Type B pancreatic cell (in vitro differentiated cells): ENCODE measurements at regions not wholly inside any gene's neighbourhood (a gene's known extent, or its start where the extent isn't known, plus 50 kb on each side); places are given as distances from the start of the nearest gene placed in this dataset.

Source experiments
- DNase-seq: peaks from one replicate; pipeline ENCODE4 v3.0.0; 2021; ENCODE audit warnings: mixed read lengths; ENCODE audit not compliant: unreplicated experiment; ENCODE audit errors: extremely low spot score
- H3K27ac Mint-ChIP-seq: 2 replicates; pipeline ENCODE4 v1.8.0; 2021; ENCODE audit warnings: mild to moderate bottlenecking, mixed read lengths
- H3K27me3 Mint-ChIP-seq: 2 replicates; pipeline ENCODE4 v1.8.0; 2021; ENCODE audit warnings: mixed read lengths
- H3K36me3 Mint-ChIP-seq: 2 replicates; pipeline ENCODE4 v1.8.0; 2021; ENCODE audit warnings: mixed read lengths
- H3K4me1 Mint-ChIP-seq: one replicate; pipeline ENCODE4 v1.8.0; 2021; ENCODE audit warnings: mixed read lengths; ENCODE audit not compliant: unreplicated experiment
- H3K4me3 Mint-ChIP-seq: 2 replicates; pipeline ENCODE4 v1.8.0; 2021; ENCODE audit warnings: mild to moderate bottlenecking, mixed read lengths
- H3K9me3 Mint-ChIP-seq: 2 replicates; pipeline ENCODE4 v1.8.0; 2021; ENCODE audit warnings: mixed read lengths
- TF ChIP-seq, protein P1 (sequence below): fragments of 200-600 bp; sonication (generic); conservative IDR thresholded peaks from 2 replicates; pipeline ENCODE4 v1.5.0; 2021; ENCODE audit warnings: antibody characterized with exemption, mild to moderate bottlenecking

DNA sequence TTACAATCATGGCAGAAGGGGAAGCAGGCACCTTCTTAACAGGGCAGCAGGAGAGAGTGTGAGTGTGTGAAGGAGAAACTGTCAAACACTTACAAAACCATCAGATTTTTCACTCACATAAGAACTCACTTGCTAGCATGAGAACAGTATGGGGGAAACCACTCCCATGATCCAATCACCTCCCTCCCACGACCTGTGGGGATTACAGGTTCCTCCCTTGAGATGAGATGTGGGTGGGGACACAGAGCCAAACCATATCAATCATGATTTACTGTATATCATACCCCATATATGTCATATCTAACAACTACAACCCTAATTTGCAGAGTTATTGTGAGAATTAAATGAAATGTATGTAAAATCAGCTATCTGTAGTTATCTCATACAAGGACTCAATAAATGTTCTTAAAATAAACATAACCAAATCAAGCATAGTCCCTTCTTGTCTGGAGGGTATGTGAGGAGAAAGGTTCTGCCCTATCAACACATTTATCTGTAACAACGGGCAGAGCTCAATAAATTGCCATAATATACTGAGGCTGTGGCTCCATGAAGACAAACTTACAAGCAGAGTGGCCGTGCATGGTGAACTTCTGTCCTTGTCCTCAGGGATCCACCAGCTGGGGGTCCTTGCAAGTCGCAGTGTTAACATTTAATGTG is 504.7 kb downstream of the SOX2 start:
- H3K9me3 Mint-ChIP-seq, result no peaks in the 10 kb centered on the region
- TF ChIP-seq, protein P1, sequence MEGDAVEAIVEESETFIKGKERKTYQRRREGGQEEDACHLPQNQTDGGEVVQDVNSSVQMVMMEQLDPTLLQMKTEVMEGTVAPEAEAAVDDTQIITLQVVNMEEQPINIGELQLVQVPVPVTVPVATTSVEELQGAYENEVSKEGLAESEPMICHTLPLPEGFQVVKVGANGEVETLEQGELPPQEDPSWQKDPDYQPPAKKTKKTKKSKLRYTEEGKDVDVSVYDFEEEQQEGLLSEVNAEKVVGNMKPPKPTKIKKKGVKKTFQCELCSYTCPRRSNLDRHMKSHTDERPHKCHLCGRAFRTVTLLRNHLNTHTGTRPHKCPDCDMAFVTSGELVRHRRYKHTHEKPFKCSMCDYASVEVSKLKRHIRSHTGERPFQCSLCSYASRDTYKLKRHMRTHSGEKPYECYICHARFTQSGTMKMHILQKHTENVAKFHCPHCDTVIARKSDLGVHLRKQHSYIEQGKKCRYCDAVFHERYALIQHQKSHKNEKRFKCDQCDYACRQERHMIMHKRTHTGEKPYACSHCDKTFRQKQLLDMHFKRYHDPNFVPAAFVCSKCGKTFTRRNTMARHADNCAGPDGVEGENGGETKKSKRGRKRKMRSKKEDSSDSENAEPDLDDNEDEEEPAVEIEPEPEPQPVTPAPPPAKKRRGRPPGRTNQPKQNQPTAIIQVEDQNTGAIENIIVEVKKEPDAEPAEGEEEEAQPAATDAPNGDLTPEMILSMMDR, result no peak
- no peak for DNase-seq
- no peak overlapping the region for H3K27ac Mint-ChIP-seq
- peaks cover 8% of the 10 kb centered on the region for H3K4me1 Mint-ChIP-seq
- no peak overlapping the region for H3K4me3 Mint-ChIP-seq
- H3K27me3 Mint-ChIP-seq, result no peaks in the 10 kb centered on the region
- no peaks in the 10 kb centered on the region for H3K36me3 Mint-ChIP-seq

DNA sequence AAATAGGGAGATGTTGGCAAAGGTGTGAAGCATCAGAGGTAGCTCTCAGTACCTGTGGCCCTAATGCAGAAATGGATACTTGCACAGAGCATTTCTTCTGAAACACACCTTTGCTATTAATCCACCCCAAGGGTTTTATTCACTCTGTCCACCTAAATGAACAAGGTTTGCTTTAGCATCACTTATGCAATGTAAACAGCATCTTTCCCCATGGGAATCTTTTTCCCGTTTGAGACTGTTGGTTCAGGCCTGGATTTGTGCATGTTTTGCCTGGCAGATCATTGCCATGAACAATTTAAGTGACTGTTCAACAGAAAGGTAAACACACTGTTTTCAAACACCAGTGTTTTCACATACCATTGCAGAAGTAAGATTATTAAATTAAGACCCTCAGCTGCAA is 508.3 kb downstream of the SOX2 start:
- Mint-ChIP-seq H3K36me3 (no peaks in the 10 kb centered on the region), H3K9me3 (peaks cover 9% of the 10 kb centered on the region), H3K4me1 (peaks cover 8% of the 10 kb centered on the region), H3K4me3 (no peak overlapping the region), H3K27me3 (no peaks in the 10 kb centered on the region), H3K27ac (no peak overlapping the region)
- TF ChIP-seq, protein P1, result no peak
- no peak for DNase-seq

DNA sequence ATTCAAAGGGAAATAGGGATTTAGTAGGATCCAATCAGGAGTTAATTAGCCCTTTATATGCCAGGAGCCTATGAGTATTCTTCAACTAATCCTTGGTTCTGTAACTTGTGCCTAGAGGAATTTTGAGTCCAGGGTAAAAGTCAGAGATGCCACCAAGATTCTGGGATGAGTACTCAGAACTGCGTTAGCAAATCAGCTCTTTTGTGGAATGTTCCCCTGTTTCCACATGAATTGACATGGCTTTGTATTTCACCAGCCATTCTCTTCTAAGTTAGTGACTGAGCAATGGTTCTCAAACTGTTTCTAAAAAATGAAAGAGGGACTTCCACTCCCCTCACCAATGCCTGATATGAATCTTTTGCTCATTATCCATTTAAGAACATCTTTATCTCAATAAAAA is 508.7 kb downstream of the SOX2 start:
- peaks cover 2% of the 10 kb centered on the region for H3K36me3 Mint-ChIP-seq
- H3K27me3 Mint-ChIP-seq, result no peaks in the 10 kb centered on the region
- no peak overlapping the region for H3K27ac Mint-ChIP-seq
- TF ChIP-seq, protein P1, result no peak
- H3K4me1 Mint-ChIP-seq, result peaks cover 8% of the 10 kb centered on the region
- DNase-seq, result no peak
- H3K4me3 Mint-ChIP-seq, result no peak overlapping the region
- H3K9me3 Mint-ChIP-seq, result peaks cover 14% of the 10 kb centered on the region

DNA sequence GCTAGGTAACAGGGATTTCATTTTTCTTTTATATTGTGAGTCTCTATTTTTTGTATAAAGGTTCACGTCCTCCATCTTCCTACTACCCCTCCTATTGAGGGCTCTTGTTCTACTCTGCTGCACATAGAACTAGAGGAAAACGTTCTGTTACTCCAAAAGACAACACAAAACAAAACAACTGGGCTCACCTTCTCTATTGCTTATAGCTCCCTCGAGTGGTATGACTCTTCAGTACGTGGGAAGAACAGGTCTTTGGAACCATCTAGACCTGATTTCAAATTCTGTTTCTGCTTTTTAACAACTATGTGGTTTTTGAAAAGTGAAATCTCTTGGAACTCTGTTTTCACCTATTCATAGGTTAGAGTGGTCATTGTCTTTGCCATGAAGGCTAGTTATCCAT is 515.3 kb downstream of the SOX2 start:
- Mint-ChIP-seq H3K27me3 (no peaks in the 10 kb centered on the region), H3K36me3 (peaks cover 8% of the 10 kb centered on the region), H3K4me3 (no peak overlapping the region)

DNA sequence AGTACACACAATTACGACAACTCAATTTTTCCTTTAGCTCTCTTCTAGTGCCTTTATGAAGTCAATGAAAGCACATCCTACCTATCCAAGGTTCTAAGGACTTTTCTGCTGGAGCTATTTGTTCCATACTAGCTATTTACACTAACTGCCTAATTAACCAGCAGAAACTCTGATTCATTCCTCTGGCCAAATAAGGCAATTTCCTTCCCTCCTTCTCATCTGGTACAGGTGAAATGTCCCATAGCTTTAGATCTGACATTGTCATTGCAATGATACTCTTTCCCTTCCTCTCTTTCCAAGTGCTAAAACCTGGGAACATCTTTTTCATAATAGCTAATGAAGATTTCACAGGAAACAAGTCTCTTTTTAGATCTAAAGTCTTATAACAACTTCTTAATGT is 521.7 kb downstream of the SOX2 start:
- Mint-ChIP-seq H3K27me3 (no peaks in the 10 kb centered on the region), H3K9me3 (no peaks in the 10 kb centered on the region)

More for the DNA sequence above, 515.3 kb downstream of the SOX2 start:
- TF ChIP-seq, protein P1, result no peak
- Mint-ChIP-seq H3K27ac (no peak overlapping the region), H3K4me1 (peaks cover 8% of the 10 kb centered on the region), H3K9me3 (peaks cover 15% of the 10 kb centered on the region)
- DNase-seq, result no peak

More for the DNA sequence above, 521.7 kb downstream of the SOX2 start:
- peaks cover 27% of the 10 kb centered on the region for H3K4me1 Mint-ChIP-seq
- H3K27ac Mint-ChIP-seq, result no peak overlapping the region
- TF ChIP-seq, protein P1, result no peak
- DNase-seq, result no peak
- H3K4me3 Mint-ChIP-seq, result no peak overlapping the region
- no peaks in the 10 kb centered on the region for H3K36me3 Mint-ChIP-seq
